A549 (cell line): ENCODE measurements at regions not wholly inside any gene's neighbourhood (a gene's known extent, or its start where the extent isn't known, plus 50 kb on each side); places are given as distances from the start of the nearest gene placed in this dataset.
A peak's percentile ranks its signal among the peaks of the same experiment; 100 is the strongest.

Experiments
- ATAC-seq, 2 experiments: fragments of 200-7000 bp in 1 of 2; fragments of >200 bp in 1 of 2; cut with Nextera tagmentation in 1 of 2; cut with Tn5 transposase in 1 of 2; 3 replicates each; pipeline versions ENCODE4 v1.8.0 to v1.9.1; 2018 to 2020; ENCODE audit warnings: mild to moderate bottlenecking in 1 of 2, moderate library complexity in 1 of 2
- CTCF ChIA-PET: fragments of 300-600 bp; sonication (Branson Sonifier 250); formaldehyde crosslinking; extraction: SDS; loops from one replicate; lab custom pipeline; 2021; ENCODE audit warnings: antibody characterized with exemption, inconsistent platforms; lab: Yijun Ruan, JAX
- POLR2A ChIA-PET: fragments of 350-600 bp; formaldehyde crosslinking; extraction: SDS; loops from one replicate; lab custom pipeline; 2021; ENCODE audit warnings: antibody characterized with exemption, inconsistent platforms; lab: Yijun Ruan, JAX
- DNase-seq, 2 experiments: peaks; one replicate each; pipeline versions ENCODE4 v3.0.0 to v3.0.0-alpha.2; 2011 to 2016; ENCODE audit warnings: low read depth in 1 of 2, low spot score in 1 of 2
- FAIRE-seq: peaks from 2 replicates; lab custom pipeline; 2011; peaks lifted over from hg19 to GRCh38; lab: Jason Lieb, UNC
- H3K27ac ChIP-seq, 2 experiments: fragments of >200 bp; sonication (Bioruptor Twin); formaldehyde crosslinking; 3 replicates each; pipeline ENCODE4 v1.5.1; 2016 to 2017
- H3K4me1 ChIP-seq: fragments of >200 bp; sonication (Bioruptor Twin); formaldehyde crosslinking; 3 replicates; pipeline ENCODE4 v1.6.1; 2016
- H3K4me2 ChIP-seq: fragments of >200 bp; sonication (Bioruptor Twin); formaldehyde crosslinking; 3 replicates; pipeline ENCODE4 v1.6.1; 2016
- H3K4me3 ChIP-seq: fragments of >200 bp; sonication (Bioruptor Twin); formaldehyde crosslinking; 3 replicates; pipeline ENCODE4 v1.5.1; 2016
- H3K9me3 ChIP-seq: fragments of >200 bp; sonication (Bioruptor Twin); formaldehyde crosslinking; 3 replicates; pipeline ENCODE4 v1.6.1; 2016
- BHLHE40 ChIP-seq: IDR thresholded peaks from 2 replicates; pipeline ENCODE4 v1.6.1; 2012; ENCODE audit warnings: low read depth, low read length, inconsistent platforms
- CHD2 ChIP-seq: fragments of 150-350 bp; IDR thresholded peaks from 2 replicates; pipeline ENCODE4 v1.6.1; 2014; ENCODE audit warnings: low read length; ENCODE audit not compliant: partially characterized antibody
- CHD4 ChIP-seq: fragments of 200-600 bp; sonication (generic); IDR thresholded peaks from 2 replicates; pipeline ENCODE4 v1.6.1; 2016; ENCODE audit warnings: antibody characterized with exemption, mild to moderate bottlenecking, borderline replicate concordance
- EHF ChIP-seq: fragments of 250-450 bp; sonication (Bioruptor Pico); IDR thresholded peaks from 2 replicates; pipeline ENCODE4 v1.5.0; 2020; ENCODE audit warnings: mild to moderate bottlenecking
- FOSL2 ChIP-seq, 2 experiments: fragments of 450-650 bp in 1 of 2; fragments of >200 bp in 1 of 2; sonication (Bioruptor Twin) in 1 of 2; formaldehyde crosslinking; IDR thresholded peaks; 2 replicates each; pipeline versions ENCODE4 v1.5.0 to v1.6.1; 2016 to 2020; ENCODE audit warnings: mild to moderate bottlenecking in 1 of 2, moderate library complexity in 1 of 2
- FOXS1 ChIP-seq: fragments of 250-450 bp; sonication (Bioruptor Pico); IDR thresholded peaks from 2 replicates; pipeline ENCODE4 v1.5.0; 2020; ENCODE audit warnings: mild to moderate bottlenecking, moderate library complexity
- GATA3 ChIP-seq: IDR thresholded peaks from 2 replicates; pipeline ENCODE4 v1.6.1; 2012; ENCODE audit warnings: borderline replicate concordance
- HOXB5 ChIP-seq: fragments of 250-450 bp; sonication (Bioruptor Pico); IDR thresholded peaks from 2 replicates; pipeline ENCODE4 v1.5.0; 2020; ENCODE audit warnings: mild to moderate bottlenecking, moderate library complexity
- KDM1A ChIP-seq: fragments of 200-600 bp; sonication (generic); IDR thresholded peaks from 2 replicates; pipeline ENCODE4 v1.6.1; 2016; ENCODE audit warnings: low read depth, mild to moderate bottlenecking
- KDM5A ChIP-seq: fragments of 200-600 bp; sonication (generic); IDR thresholded peaks from 2 replicates; pipeline ENCODE4 v1.6.1; 2016; ENCODE audit warnings: antibody characterized with exemption, mild to moderate bottlenecking
- MAFK ChIP-seq: fragments of 450-650 bp; IDR thresholded peaks from 2 replicates; pipeline ENCODE4 v1.6.1; 2014; ENCODE audit not compliant: partially characterized antibody
- MYC ChIP-seq: IDR thresholded peaks from 2 replicates; pipeline ENCODE4 v1.6.1; 2012; ENCODE audit warnings: mild to moderate bottlenecking, inconsistent platforms, low read length, improper control_type of control experiment, borderline replicate concordance
- NR3C1 ChIP-seq: fragments of >200 bp; sonication (Bioruptor Twin); formaldehyde crosslinking; IDR thresholded peaks from 3 replicates; pipeline ENCODE4 v1.6.1; 2017
- POLR2A ChIP-seq: IDR thresholded peaks from 2 replicates; pipeline ENCODE4 v1.6.1; 2012; ENCODE audit warnings: mild to moderate bottlenecking, low read length
- RAD21 ChIP-seq, 2 experiments: fragments of >200 bp in 1 of 2; sonication (Bioruptor Twin) in 1 of 2; formaldehyde crosslinking in 1 of 2; IDR thresholded peaks in 1 of 2; conservative IDR thresholded peaks in 1 of 2; 2 replicates in 1 of 2; 3 replicates in 1 of 2; pipeline ENCODE4 v1.6.1; 2012 to 2018; ENCODE audit warnings: inconsistent platforms in 1 of 2
- RCOR1 ChIP-seq: fragments of 150-350 bp; IDR thresholded peaks from 2 replicates; pipeline ENCODE4 v1.6.1; 2014; ENCODE audit warnings: antibody characterized with exemption, low read length, low read depth
- TFCP2L1 ChIP-seq: fragments of 250-450 bp; sonication (Bioruptor Pico); IDR thresholded peaks from 2 replicates; pipeline ENCODE4 v1.5.0; 2021; ENCODE audit warnings: mild to moderate bottlenecking
- TP53 ChIP-seq: fragments of 250-450 bp; sonication (Bioruptor Pico); IDR thresholded peaks from 2 replicates; pipeline ENCODE4 v1.5.0; 2021; ENCODE audit warnings: mild to moderate bottlenecking, moderate library complexity
- ZC3H11A ChIP-seq: fragments of 450-650 bp; IDR thresholded peaks from 2 replicates; pipeline ENCODE4 v1.6.1; 2014; ENCODE audit warnings: antibody characterized with exemption, mild to moderate bottlenecking
- ZSCAN20 ChIP-seq: fragments of 250-450 bp; sonication (Bioruptor Pico); IDR thresholded peaks from 2 replicates; pipeline ENCODE4 v1.8.0; 2022; ENCODE audit warnings: mild to moderate bottlenecking, moderate library complexity
- WGBS: methylation state at CpG from one replicate; pipeline ENCODE4 v1.1.6; 2017; ENCODE audit errors: missing lambda C conversion rate; 5-methylcytosine and 5-hydroxymethylcytosine counted together
- TF ChIP-seq, protein P1 (sequence below): fragments of 250-450 bp; sonication (Bioruptor Pico); IDR thresholded peaks from 2 replicates; pipeline ENCODE4 v1.5.0; 2020; ENCODE audit warnings: low read depth, mild to moderate bottlenecking, moderate library complexity
- TF ChIP-seq, protein P2 (sequence below): fragments of 150-350 bp; IDR thresholded peaks from 2 replicates; pipeline ENCODE4 v1.6.1; 2014; ENCODE audit warnings: low read depth, mild to moderate bottlenecking, low read length
- TF ChIP-seq, protein P3 (sequence below): fragments of >200 bp; sonication (Bioruptor Twin); formaldehyde crosslinking; IDR thresholded peaks from 3 replicates; pipeline ENCODE4 v1.6.1; 2016
- TF ChIP-seq, protein P4 (sequence below): IDR thresholded peaks from 2 replicates; pipeline ENCODE4 v1.6.1; 2012; ENCODE audit warnings: low read depth, borderline replicate concordance
- TF ChIP-seq, protein P5 (sequence below): IDR thresholded peaks from 2 replicates; pipeline ENCODE4 v1.6.1; 2012
- TF ChIP-seq, protein P6 (sequence below): fragments of >200 bp; sonication (Bioruptor Twin); formaldehyde crosslinking; IDR thresholded peaks from 3 replicates; pipeline ENCODE4 v1.5.1; 2016

DNA sequence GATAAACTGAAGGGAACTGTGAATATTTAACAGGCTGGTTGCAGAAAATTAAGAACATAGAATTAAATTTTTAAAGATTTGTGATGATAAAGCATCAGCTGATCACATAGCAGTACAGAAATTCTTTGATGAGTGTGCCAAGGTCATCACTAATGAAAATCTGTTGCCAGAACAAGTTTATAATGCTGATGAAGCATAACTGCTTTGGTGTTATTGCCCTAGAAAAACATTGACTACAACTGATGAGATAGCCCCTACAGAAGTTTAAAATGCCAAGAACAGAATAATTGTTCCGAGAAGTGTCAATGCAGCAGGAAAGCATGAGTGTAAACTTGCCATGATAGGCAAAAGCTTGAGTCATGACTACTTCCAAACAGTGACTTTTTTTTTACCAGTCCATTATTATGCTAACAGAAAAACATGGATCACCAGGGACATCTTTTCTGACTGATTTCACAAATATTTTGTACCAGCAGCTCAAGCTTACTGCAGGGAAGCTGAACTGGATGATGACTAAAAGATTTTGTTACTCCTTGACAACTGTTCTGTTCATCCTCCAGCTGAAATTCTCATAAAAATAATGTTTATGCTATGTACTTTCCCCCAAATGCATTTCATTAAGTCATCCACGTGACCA lies 1136.6 kb downstream of the FAT4 start:
- H3K4me3 ChIP-seq, result no peak overlapping the region
- H3K9me3 ChIP-seq, result no peaks in the 10 kb centered on the region
- FAIRE-seq (no peak), DNase-seq (no peak), ATAC-seq (no peak)
- ChIA-PET POLR2A (no interaction called here), CTCF (no interaction called here)
- TF ChIP-seq RCOR1 (no peak), MAFK (peak; percentile 37)
- 16% methylated on average over 2 of the region's 2 CpGs for WGBS
- H3K27ac ChIP-seq, result no peak overlapping the region
- no peak overlapping the region for H3K4me2 ChIP-seq
- H3K4me1 ChIP-seq, result no peaks in the 10 kb centered on the region

DNA sequence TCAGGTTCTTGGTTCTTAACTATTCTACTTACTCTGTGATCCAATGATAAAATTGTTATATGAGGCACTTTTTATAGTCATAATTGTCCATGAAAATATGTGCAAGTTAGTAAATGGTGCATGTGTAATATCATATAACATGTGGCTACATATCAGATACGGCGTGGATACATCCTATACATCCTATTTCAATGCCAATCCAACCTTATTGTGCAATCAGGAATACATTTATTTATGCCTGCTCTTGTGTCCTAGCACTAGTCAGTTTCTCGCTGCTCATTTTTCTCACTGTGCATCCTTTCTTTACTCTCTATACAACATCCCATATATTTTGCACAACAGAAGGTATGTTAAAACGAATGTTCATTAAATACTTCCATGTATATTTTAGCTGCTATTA lies 1141.1 kb downstream of the FAT4 start:
- no peaks in the 10 kb centered on the region for H3K9me3 ChIP-seq
- ATAC-seq, result no peak
- DNase-seq, result no peak
- TF ChIP-seq, protein P1, sequence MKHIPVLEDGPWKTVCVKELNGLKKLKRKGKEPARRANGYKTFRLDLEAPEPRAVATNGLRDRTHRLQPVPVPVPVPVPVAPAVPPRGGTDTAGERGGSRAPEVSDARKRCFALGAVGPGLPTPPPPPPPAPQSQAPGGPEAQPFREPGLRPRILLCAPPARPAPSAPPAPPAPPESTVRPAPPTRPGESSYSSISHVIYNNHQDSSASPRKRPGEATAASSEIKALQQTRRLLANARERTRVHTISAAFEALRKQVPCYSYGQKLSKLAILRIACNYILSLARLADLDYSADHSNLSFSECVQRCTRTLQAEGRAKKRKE, result no peak
- TF ChIP-seq ZC3H11A (no peak), POLR2A (no peak), KDM1A (no peak), MYC (no peak), FOSL2 (IDR thresholded peaks at IDR 0.05) (no peak), FOSL2 (CRISPR knock-in tag; IDR thresholded peaks at IDR 0.05) (no peak), TP53 (CRISPR knock-in tag) (no peak), EHF (CRISPR knock-in tag) (no peak), KDM5A (no peak), RCOR1 (no peak)
- TF ChIP-seq, protein P2, sequence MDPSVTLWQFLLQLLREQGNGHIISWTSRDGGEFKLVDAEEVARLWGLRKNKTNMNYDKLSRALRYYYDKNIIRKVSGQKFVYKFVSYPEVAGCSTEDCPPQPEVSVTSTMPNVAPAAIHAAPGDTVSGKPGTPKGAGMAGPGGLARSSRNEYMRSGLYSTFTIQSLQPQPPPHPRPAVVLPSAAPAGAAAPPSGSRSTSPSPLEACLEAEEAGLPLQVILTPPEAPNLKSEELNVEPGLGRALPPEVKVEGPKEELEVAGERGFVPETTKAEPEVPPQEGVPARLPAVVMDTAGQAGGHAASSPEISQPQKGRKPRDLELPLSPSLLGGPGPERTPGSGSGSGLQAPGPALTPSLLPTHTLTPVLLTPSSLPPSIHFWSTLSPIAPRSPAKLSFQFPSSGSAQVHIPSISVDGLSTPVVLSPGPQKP, result no peak
- TF ChIP-seq, protein P3, sequence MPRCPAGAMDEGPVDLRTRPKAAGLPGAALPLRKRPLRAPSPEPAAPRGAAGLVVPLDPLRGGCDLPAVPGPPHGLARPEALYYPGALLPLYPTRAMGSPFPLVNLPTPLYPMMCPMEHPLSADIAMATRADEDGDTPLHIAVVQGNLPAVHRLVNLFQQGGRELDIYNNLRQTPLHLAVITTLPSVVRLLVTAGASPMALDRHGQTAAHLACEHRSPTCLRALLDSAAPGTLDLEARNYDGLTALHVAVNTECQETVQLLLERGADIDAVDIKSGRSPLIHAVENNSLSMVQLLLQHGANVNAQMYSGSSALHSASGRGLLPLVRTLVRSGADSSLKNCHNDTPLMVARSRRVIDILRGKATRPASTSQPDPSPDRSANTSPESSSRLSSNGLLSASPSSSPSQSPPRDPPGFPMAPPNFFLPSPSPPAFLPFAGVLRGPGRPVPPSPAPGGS, result no peak
- TF ChIP-seq, all 56 proteins: peak for 0
- H3K4me1 ChIP-seq, result no peaks in the 10 kb centered on the region
- H3K27ac ChIP-seq, result no peak overlapping the region
- CTCF ChIA-PET, result no interaction called here
- no peak overlapping the region for H3K4me2 ChIP-seq
- no peak for FAIRE-seq
- no peak overlapping the region for H3K4me3 ChIP-seq
- POLR2A ChIA-PET, result no interaction called here
- 39% methylated on average over 4 of the region's 4 CpGs for WGBS

DNA sequence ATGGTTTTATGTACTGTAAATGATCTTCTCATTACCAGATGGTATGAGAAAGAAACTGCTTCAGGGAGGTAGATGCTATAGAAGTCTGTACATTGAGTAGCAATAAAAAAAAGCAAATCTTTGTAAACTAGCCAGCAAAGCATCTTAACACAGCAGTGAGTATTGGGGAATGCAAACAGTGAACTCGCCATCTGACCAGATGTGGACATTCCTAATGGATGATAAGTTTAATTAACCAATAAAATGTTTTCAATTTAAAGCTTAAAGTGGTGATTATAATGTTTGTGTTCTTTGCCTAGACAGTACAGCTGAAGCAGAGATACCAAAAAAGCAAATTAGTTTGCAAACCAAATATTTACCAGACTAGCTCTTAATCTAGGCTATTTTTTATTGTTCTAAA lies 1144.2 kb downstream of the FAT4 start:
- H3K4me3 ChIP-seq, result no peak overlapping the region
- H3K4me1 ChIP-seq, result no peaks in the 10 kb centered on the region
- 7% methylated on average over 1 of the region's 1 CpG for WGBS
- CTCF ChIA-PET, result no interaction called here
- POLR2A ChIA-PET, result no interaction called here
- DNase-seq, result no peak
- H3K9me3 ChIP-seq, result no peaks in the 10 kb centered on the region
- H3K4me2 ChIP-seq, result no peak overlapping the region
- no peak for FAIRE-seq
- TF ChIP-seq, protein P3, result no peak
- TF ChIP-seq RAD21 (conservative IDR thresholded peaks at IDR 0.05 in 1 of 2, IDR thresholded peaks at IDR 0.05 in 1 of 2), result no peak
- TF ChIP-seq MYC, result no peak
- TF ChIP-seq, protein P4, sequence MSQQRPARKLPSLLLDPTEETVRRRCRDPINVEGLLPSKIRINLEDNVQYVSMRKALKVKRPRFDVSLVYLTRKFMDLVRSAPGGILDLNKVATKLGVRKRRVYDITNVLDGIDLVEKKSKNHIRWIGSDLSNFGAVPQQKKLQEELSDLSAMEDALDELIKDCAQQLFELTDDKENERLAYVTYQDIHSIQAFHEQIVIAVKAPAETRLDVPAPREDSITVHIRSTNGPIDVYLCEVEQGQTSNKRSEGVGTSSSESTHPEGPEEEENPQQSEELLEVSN, result no peak
- TF ChIP-seq, protein P5, sequence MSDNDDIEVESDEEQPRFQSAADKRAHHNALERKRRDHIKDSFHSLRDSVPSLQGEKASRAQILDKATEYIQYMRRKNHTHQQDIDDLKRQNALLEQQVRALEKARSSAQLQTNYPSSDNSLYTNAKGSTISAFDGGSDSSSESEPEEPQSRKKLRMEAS, result no peak
- TF ChIP-seq NR3C1, result no peak
- TF ChIP-seq ZSCAN20 (CRISPR knock-in tag), result no peak
- TF ChIP-seq CHD2, result no peak
- no peak for TF ChIP-seq BHLHE40
- TF ChIP-seq RCOR1, result no peak
- TF ChIP-seq, protein P6, sequence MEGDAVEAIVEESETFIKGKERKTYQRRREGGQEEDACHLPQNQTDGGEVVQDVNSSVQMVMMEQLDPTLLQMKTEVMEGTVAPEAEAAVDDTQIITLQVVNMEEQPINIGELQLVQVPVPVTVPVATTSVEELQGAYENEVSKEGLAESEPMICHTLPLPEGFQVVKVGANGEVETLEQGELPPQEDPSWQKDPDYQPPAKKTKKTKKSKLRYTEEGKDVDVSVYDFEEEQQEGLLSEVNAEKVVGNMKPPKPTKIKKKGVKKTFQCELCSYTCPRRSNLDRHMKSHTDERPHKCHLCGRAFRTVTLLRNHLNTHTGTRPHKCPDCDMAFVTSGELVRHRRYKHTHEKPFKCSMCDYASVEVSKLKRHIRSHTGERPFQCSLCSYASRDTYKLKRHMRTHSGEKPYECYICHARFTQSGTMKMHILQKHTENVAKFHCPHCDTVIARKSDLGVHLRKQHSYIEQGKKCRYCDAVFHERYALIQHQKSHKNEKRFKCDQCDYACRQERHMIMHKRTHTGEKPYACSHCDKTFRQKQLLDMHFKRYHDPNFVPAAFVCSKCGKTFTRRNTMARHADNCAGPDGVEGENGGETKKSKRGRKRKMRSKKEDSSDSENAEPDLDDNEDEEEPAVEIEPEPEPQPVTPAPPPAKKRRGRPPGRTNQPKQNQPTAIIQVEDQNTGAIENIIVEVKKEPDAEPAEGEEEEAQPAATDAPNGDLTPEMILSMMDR, result no peak
- no peak for TF ChIP-seq FOXS1 (CRISPR knock-in tag)
- TF ChIP-seq FOSL2 (IDR thresholded peaks at IDR 0.05), result no peak
- TF ChIP-seq FOSL2 (CRISPR knock-in tag; IDR thresholded peaks at IDR 0.05), result no peak
- TF ChIP-seq TP53 (CRISPR knock-in tag), result no peak
- TF ChIP-seq CHD4, result no peak
- no peak for TF ChIP-seq TFCP2L1
- TF ChIP-seq GATA3, result no peak
- no peak for TF ChIP-seq HOXB5 (CRISPR knock-in tag)
- no peak for ATAC-seq
- H3K27ac ChIP-seq, result no peak overlapping the region
